ENCODE measurements at regions not wholly inside any gene's neighbourhood (a gene's known extent, or its start where the extent isn't known, plus 50 kb on each side); places are given as distances from the start of the nearest gene placed in this dataset.
A peak's percentile ranks its signal among the peaks of the same experiment; 100 is the strongest.

DNA sequence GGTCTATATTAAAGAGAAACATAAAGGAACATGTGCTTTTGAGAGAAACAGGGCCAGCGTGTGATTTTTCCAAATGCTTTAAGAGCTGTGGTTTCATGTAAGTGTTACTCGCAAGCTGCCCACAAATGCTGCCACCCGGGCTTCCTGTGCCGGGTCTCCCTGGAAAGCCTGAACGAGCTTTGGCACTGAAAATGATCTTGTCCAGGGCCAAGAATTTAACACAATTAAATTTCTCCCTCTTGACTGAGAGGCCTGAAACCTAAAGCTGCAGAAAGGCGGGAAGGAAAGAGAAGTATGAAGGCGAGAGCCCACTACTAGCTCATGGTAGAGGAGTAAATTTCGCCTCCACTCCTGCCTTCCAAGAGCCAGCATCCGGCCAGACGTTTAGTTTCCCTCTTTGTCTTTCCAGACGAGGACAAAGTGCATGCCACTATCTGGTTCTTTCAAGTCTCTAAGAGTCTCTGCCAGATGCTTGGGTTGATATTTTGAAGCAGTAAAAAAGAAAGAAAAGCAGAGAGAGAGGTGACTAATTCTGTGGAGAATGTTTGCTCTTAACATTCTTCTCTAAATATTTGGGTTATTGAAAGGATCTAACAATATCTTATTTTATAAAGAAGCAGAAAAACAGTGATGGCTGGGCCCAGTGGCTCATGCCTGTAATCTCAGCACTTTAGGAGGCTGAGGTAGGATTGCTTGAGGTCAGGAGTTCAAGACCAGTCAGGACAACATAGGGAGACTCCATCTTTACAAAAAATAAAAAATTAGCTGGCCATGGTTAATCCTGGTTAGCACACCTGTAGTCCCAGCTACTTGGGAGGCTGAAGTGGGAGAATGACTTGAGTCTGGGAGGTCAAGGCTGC is 100.0 kb upstream of the HNRNPU start:
- intact Hi-C loops (cut with DNase I): loop anchor here (10.0 kb wide), 1 partner anchor 100 kb away; the partner anchor contains the start of gene HNRNPU (in 2 of the 2)
- DNase-seq (ENCODE audit: low spot score): peak; percentile 74

DNA sequence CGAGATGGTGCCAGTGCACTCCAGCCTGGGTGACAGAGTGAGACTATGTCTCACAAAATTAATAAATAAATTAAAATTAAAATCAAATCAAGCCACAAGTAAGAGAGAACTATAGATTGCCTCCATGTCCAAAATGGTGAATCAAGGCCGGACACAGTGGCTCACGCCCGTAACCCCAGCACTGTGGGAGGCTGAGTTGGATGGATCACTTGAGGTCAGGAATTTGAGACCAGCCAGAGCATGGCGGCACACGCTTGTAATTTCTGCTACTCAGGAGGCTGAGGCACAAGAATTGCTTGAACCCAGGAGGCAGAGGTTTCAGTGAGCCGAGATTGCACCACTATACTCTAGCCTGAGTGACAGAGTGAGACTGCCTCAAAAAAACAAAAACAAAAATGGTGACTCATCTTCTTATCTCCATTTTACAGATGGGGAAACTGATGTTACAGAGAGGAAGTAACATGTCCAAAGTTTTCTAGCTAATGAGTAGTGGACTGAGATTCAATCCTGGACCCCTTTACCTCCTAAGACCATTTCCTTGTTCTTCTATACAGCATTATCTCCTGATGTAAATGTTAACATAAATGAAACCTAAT is 99.0 kb upstream of the HNRNPU start:
- intact Hi-C loops (cut with DNase I): loop anchor here (10.0 kb wide), 1 partner anchor 99 kb away; the partner anchor contains the start of gene HNRNPU (in 2 of the 2)
- no peak for DNase-seq (ENCODE audit: low spot score)

GRCh38 chr1:244962130-244962529 is 97.8 kb upstream of the HNRNPU start:
- intact Hi-C loops (cut with DNase I): loop anchor here (10.0 kb wide), 1 partner anchor 97 kb away; the partner anchor contains the start of gene HNRNPU (in 2 of the 2)
- no peak for DNase-seq (ENCODE audit: low spot score)

DNA sequence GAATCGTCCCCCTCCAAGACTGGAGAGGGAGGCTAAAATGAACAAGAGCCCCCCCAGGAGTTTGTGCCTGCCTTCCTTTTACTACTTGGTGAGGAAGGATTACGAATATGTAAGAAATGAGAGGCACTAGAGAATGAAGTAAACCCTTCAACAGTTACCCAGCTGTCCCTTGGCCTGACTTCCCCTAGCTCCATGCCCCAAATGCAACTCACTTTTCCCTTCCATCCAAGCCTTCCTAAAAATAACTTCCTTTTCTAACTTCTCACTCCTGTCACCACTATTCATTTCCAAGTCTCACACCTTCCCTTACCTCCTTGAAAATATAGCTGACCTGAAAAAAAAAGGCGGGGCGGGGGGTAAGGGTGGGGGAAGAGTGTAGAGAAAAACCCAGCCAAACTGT is 96.6 kb upstream of the HNRNPU start:
- intact Hi-C loops (cut with DNase I): loop anchor here (10.0 kb wide), 1 partner anchor 96 kb away; the partner anchor contains the start of gene HNRNPU (in 2 of the 2)
- no peak for DNase-seq (ENCODE audit: low spot score)

GRCh38 chr1:244958593-244958992 is 94.2 kb upstream of the HNRNPU start:
- intact Hi-C loops (cut with DNase I): no loop called here
- DNase-seq (ENCODE audit: low spot score): no peak

GRCh38 chr1:244957525-244957924 is 93.2 kb upstream of the HNRNPU start:
- intact Hi-C loops (cut with DNase I): no loop called here
- no peak for DNase-seq (ENCODE audit: low spot score)

GRCh38 chr1:244957122-244957521 is 92.8 kb upstream of the HNRNPU start:
- no peak for DNase-seq (ENCODE audit: low spot score)
- intact Hi-C loops (cut with DNase I): no loop called here

DNA sequence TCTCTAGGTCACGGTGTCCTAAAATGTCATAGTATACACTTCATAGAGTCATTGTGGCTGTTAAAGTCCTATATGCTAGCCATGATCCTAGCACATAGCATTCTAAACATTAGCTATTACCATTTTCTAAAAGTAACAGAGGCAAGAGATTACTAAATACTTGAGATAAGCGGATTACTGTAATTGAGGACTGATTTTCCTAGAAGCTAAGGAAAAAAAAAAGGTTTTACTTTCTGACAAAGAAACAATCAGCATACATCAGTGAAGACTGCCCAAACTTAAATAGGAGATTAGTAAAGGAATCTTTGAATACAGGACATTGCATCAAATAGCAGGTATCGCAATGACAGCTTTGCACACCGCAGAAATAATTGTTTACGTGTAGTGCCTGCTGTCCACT is 91.3 kb upstream of the HNRNPU start:
- intact Hi-C loops (cut with DNase I): no loop called here
- DNase-seq (ENCODE audit: low spot score): no peak

DNA sequence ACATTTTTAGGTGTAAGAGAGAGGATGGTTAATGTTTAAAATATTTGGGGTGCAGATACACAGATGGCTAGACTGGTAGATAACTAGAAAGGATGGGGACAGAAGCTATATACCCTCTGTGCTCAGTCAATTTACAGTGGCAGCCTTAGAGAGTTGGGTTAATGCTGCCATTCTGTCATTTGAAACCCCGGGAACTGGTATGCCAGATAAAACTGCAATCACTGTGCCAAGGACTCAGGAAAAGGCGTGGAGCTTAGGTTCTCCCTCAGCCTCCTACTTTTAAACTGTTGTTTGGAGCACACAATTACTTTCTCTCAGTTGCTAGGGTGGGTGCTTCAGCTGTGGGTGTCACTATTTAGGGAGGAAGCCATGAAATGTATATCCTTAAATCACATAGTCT is 90.0 kb upstream of the HNRNPU start:
- intact Hi-C loops (cut with DNase I): no loop called here
- no peak for DNase-seq (ENCODE audit: low spot score)

DNA sequence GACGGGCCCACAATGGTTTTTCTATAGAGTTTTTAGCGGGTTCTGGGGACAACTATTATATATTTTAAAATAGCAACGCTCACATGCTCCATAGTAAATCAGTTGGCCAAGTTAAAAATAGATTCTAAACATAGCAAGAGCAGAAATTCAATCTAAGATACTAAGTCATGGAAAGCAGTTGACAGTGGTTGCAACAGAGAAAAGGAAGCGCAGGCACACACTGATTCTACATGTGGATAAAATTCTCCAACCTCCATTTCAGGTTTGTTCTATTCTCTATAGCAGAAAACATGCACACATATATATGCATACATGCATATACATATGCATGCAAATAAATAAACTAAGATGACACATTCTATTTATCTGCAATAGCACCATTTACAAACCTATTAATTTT is 89.6 kb upstream of the HNRNPU start:
- DNase-seq (ENCODE audit: low spot score): no peak
- intact Hi-C loops (cut with DNase I): no loop called here

DNA sequence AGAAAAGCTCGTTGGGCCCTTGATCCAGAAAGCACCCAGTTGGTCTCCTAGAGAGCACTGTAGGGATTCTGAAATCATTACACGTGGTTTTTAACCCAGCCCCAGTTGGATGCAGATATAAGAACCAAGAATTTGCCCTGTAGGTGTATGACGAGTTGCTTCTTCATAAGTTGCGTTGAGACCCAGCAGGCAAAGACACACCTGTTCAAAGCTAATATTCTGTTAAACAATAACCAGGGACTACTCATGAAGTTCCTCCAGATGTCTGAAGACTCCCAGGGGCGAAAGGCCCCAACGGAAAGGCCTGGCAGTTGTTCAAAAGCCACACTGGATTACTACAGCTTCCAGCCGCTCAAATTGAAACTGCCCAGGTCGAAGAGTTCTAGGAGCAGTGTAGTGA is 88.6 kb upstream of the HNRNPU start:
- no peak for DNase-seq (ENCODE audit: low spot score)
- intact Hi-C loops (cut with DNase I): no loop called here

DNA sequence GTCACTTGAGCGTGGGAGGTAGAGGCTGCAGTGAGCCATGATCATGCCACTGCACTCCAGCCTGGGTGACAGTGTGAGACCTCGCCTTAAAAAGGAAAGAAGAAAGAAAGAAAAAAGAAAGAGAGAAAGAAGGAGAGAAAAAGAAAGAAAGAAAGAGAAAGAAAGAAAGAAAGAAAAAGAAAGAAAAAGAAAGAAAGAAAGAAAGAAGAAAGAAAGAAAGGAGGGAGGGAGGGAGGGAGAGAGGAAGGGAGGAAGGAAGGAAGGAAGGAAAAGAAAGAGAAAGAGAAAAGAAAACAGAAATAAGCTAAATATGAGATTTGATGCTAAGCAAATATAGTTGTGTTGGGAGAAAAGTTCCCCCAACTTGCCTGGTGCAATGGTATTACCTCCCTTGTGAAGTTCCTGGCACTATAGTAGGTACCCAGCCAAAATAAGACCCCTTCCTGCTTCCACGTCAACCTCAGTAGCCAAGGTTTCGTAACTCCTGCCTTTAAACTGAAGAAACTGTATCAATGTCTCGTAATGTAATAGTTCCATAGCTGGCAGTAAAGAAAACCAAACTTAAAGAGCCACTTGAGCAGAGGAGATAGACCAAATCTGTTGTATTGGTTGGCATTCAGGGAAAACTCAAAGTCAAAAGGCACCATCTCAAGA is 88.1 kb upstream of the HNRNPU start:
- intact Hi-C loops (cut with DNase I): no loop called here
- no peak for DNase-seq (ENCODE audit: low spot score)

DNA sequence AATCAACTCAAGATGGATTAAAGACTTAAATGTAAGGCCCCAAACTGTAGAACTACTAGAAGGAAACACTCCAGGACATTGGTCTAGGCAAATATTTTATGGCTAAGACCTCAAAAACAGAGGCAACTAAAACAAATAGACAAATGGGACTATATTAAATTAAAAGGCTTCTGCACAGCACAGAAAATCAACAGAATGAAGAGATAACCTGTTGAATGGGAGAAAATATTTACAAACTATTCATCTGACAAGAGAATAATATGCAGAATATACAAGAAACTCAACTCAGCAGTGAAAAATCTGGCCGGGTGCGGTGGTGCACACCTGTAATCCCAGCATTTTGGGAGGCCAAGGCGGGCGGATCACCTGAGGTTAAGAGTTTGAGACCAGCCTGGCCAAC is 84.1 kb upstream of the HNRNPU start:
- intact Hi-C loops (cut with DNase I): no loop called here
- DNase-seq (ENCODE audit: low spot score): no peak

DNA sequence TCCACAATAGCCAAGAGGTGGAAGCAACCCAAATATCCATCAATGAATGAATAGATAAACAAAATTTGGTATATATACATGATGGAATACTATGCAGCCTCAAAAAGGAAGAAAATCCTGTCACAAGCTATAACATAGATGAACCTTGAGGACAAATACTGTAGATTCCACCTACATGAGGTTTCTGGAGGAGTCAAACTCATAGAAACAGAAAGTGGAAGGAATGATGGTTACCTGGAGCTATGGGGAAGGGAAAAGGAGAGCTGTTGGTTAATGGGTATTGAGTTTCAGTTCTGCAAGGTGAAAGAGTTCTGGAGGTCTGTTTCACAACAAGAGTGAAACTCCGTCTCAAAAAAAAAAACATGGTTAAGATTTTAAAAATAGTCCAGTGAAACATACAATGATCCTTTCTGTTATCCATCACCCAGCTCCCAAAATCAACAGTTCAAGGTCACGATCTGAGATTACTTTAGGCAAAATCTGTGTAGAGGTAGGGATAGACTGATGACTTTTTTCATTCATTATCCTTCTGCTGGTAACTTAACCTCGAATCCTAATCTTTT is 80.8 kb upstream of the HNRNPU start:
- DNase-seq (ENCODE audit: low spot score): no peak

DNA sequence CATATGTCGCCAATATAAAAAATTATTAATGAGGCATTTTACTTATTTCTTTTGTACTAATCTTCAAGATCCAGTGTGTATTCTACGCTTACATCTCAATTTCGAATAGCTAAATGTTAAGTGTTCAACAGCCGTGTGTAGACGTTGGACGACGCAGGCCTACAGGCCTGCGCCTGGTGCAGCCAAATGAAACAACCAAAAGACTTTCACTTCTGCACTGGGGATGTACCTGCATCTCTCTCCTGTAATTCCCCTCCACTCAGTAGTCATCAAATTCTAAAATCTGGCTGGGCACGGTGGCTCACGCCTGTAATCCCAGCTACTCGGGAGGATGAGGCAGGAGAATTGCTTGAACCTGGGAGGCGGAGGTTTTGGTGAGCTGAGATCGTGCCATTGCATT is 76.8 kb upstream of the HNRNPU start:
- intact Hi-C loops (cut with DNase I): no loop called here
- DNase-seq (ENCODE audit: low spot score): no peak

More for the DNA sequence above, 80.8 kb upstream of the HNRNPU start:
- intact Hi-C loops (cut with DNase I): no loop called here

- intact Hi-C loops (cut with DNase I): no loop called here
Measured at GRCh38 chr1:244937099-244937498, 72.8 kb upstream of the HNRNPU start.

GRCh38 chr1:244920911-244921761 is 56.8 kb upstream of the HNRNPU start:
- intact Hi-C loops (cut with DNase I): no loop called here

More at GRCh38 chr1:244937099-244937498, 72.8 kb upstream of the HNRNPU start:
- DNase-seq (ENCODE audit: low spot score): no peak

DNA sequence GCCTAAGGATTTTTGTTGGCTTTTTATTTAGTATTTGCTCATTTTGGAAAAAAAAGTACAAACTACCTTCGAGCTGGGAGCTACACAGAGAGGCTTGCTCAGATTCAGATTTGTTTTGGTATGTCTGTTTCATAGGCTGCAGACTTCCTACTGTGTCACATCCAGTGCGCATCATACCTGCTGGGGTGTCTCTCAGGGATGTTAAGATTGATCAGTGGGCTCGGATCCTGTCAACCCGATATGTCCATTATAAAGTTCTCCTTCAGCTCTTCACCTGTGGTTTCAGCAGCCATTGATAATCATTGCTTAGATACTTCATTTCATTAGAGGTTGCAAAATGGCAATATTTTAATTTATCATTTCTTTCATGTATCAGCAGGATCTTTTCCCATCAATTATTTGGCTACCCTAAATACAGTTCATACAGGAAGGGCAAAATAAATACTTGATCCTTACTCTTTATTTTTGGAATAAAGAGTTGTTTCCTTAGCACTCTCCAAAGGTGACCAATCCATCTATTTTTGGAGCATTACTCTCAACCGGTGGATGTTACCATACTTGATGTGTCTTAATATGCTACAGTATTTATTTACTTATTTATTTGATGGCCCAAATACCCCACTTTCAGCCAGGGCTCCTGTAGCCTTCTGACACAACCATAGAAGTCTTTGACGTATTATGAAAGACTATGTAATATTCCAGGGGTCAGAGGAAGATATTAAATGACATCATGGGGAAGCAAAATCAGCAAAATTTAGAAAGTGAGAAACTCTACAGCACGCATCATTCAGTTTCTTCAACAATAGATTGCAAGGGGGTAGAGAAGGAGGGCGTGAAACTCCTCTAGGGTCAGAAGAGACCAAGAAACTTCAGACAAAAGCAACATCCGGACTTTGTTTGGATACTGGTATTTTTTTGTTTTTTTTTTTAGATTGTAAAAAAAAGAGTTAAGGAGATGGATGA is 55.3 kb upstream of the HNRNPU start:
- intact Hi-C loops (cut with DNase I): no loop called here

More at GRCh38 chr1:244920911-244921761, 56.8 kb upstream of the HNRNPU start:
- no peak for DNase-seq (ENCODE audit: low spot score)

More for the DNA sequence above, 55.3 kb upstream of the HNRNPU start:
- DNase-seq (ENCODE audit: low spot score): no peak
